T-helper 9 cell (primary cell): ENCODE measurements at regions not wholly inside any gene's neighbourhood (a gene's known extent, or its start where the extent isn't known, plus 50 kb on each side); places are given as distances from the start of the nearest gene placed in this dataset.

Experiments
- DNase-seq: peaks from one replicate; pipeline ENCODE4 v3.0.0-alpha.2; 2020

DNA sequence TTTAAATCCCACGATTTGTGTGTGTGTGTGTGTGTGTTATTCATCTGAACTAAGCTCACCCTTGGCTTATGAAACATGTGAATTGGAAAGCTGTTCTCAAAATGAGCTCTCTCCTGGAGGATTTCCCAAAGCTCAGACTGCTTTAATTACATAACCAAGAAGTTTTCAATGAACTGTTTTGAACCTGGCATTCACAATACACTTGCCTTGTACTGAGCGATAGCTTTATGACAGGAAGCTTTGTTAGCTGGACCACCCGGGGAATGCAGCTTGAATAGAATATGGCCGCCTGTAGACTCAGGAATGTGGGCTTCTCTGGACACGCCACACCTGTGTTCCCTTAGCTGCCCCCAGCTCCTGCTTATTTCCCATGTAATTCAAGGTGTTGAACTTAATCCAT lies 71.4 kb upstream of the PREP start:
- no peak for DNase-seq

- no peak for DNase-seq
Measured at GRCh38 chr6:105469946-105470345, 67.1 kb upstream of the PREP start.

GRCh38 chr6:105468850-105469249 lies 66.0 kb upstream of the PREP start:
- DNase-seq: no peak

- no peak for DNase-seq
Measured at GRCh38 chr6:105460860-105461259, 58.0 kb upstream of the PREP start.

DNA sequence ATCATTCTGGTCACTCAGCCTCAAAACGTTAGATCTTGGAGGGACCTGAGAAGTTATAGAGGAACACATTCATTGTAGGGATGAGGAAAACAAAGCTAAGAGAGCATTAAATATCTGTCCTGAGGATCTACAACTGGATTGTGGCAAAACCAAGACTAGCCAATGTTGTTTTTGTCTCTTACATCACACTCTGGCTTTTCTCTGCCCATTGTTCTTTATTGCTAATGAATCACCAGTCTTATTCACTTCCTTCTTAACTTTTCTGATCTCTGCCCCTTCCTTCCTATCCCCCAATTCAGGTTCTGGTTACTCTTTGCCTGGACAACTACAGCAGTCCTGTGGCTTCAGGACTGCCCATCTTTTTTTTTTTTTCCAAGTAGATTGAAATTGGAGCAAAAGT lies 57.0 kb upstream of the PREP start:
- no peak for DNase-seq

DNA sequence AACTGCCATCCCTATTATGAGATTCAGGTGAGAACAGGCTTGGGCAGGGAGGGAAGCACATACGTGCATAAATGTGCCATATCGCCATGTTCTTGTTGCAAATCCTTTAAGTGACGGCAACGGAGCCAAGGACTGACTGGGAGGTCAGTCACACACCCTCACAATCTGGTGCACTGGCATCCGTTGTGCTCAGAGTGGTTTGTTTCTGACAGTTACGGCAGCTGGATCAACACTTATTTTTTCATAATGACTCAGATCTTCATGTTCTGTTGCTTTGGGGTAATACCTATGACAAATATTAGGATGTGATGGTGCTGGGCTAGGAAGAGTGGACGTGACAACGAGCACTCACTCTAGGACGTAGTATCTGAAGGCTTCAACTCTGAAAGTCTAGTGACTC lies 56.2 kb upstream of the PREP start:
- no peak for DNase-seq

DNA sequence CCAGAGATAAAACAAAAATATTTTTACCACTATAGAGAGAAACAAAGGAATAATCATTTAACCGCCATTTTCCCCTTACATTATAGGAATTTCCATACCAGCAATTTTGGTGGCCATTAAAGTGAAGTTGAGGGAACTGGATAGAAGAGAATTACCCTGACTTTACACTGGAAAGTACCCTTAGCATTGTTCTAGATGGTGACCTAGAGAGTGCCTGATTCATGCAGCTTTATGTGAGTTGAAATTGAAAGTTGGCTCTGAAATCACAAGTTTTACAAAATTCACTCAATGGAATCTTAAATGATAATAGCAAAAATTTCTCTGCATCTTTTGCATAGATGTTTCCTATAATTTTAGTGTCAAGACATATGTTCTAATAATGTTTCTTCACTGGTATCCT lies 55.7 kb upstream of the PREP start:
- DNase-seq: no peak

- no peak for DNase-seq
Measured at GRCh38 chr6:105458084-105458483, 55.2 kb upstream of the PREP start.

DNA sequence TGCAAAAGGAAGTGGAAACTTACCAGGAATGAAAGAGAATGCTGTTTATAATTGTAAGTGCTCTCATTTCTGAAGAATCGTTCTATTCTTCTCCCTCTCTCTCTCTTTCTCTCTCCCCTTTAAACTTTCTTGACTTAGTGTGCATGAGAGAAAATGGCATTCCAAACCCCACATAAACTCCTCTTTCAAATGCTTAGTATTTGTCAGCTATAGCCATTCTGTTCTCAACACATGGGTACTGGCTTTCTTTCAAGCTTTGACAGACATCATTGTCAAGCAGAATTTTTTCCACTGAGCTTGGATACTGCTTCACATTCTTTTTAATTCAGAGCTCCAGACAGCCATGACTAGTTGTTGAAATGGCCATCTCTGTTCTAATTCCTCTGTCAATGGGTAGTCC lies 51.1 kb upstream of the PREP start:
- no peak for DNase-seq

GRCh38 chr6:105452924-105453756 lies 50.3 kb upstream of the PREP start:
- peak; percentile 4 for DNase-seq
